Smooth muscle cell (in vitro differentiated cells): ENCODE measurements at regions not wholly inside any gene's neighbourhood (a gene's known extent, or its start where the extent isn't known, plus 50 kb on each side); places are given as distances from the start of the nearest gene placed in this dataset.

Experiments
- DNase-seq: peaks from one replicate; lab custom pipeline; 2025; ENCODE audit not compliant: unreplicated experiment; lab: John Stamatoyannopoulos, UW
- H2AFZ ChIP-seq: fragments of 200-600 bp; sonication (generic); 2 replicates; pipeline ENCODE4 v1.6.0; 2016; ENCODE audit warnings: antibody characterized with exemption, low read depth, mild to moderate bottlenecking
- H3F3A ChIP-seq: fragments of 200-600 bp; sonication (generic); 2 replicates; pipeline ENCODE4 v1.6.0; 2017; ENCODE audit warnings: antibody characterized with exemption, low read depth
- H3K27ac ChIP-seq: fragments of 200-600 bp; sonication (generic); 2 replicates; pipeline ENCODE4 v1.5.1; 2016; ENCODE audit warnings: low read depth, mild to moderate bottlenecking
- H3K27me3 ChIP-seq: fragments of 200-600 bp; sonication (generic); 2 replicates; pipeline ENCODE4 v1.6.1; 2016; ENCODE audit warnings: low read depth, mild to moderate bottlenecking
- H3K36me3 ChIP-seq: fragments of 200-600 bp; sonication (generic); 2 replicates; pipeline ENCODE4 v1.5.1; 2016; ENCODE audit warnings: low read depth
- H3K4me1 ChIP-seq: fragments of 200-600 bp; sonication (generic); 2 replicates; pipeline ENCODE4 v1.5.1; 2016; ENCODE audit warnings: low read depth
- H3K4me2 ChIP-seq: fragments of 200-600 bp; sonication (generic); 2 replicates; pipeline ENCODE4 v1.6.0; 2016; ENCODE audit warnings: mild to moderate bottlenecking
- H3K4me3 ChIP-seq: fragments of 200-600 bp; sonication (generic); 2 replicates; pipeline ENCODE4 v1.5.1; 2016; ENCODE audit warnings: mild to moderate bottlenecking
- H3K79me2 ChIP-seq: fragments of 200-600 bp; sonication (generic); 2 replicates; pipeline ENCODE4 v1.6.0; 2016; ENCODE audit warnings: low read depth, mild to moderate bottlenecking
- H3K9ac ChIP-seq: fragments of 200-600 bp; sonication (generic); 2 replicates; pipeline ENCODE4 v1.6.0; 2016; ENCODE audit warnings: low read depth
- H3K9me3 ChIP-seq: fragments of 200-600 bp; sonication (generic); replicated peaks from 2 replicates; pipeline ENCODE4 v1.5.1; 2016; ENCODE audit warnings: low read depth
- H4K20me1 ChIP-seq: fragments of 200-600 bp; sonication (generic); 2 replicates; pipeline ENCODE4 v1.6.0; 2016; ENCODE audit warnings: low read depth
- WGBS: methylation state at CpG from one replicate; pipeline ENCODE4 v1.1.7; 2016; ENCODE audit warnings: low lambda C conversion rate; 5-methylcytosine and 5-hydroxymethylcytosine counted together
- TF ChIP-seq, protein P1 (sequence below): fragments of 200-600 bp; sonication (generic); IDR thresholded peaks from 2 replicates; pipeline ENCODE4 v1.5.1; 2017; ENCODE audit warnings: borderline replicate concordance, mild to moderate bottlenecking, antibody characterized with exemption; ENCODE audit not compliant: insufficient read depth, poor library complexity, severe bottlenecking

DNA sequence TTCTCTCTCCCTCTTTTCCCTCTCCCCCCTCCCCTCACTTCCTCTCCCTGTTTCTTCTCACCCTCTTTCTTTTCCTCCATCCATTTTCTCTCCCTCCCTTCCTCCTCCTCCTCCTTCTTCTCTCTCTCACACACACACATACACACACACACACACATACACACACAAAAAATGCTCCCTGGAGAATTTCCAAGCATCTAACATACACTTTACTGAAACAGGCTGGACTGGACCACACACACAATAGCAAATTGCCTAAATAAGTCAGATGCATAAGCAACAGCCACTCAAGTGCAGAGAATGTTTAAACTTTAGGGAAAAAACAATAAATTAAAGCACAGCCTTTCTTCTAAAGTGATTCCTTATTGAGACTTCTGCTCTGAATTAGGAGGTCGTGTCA lies 267.7 kb downstream of the FGFR2 start:
- Histone ChIP-seq H3K9me3 (no peaks in the 10 kb centered on the region), H4K20me1 (no peaks in the 10 kb centered on the region), H3K9ac (no peak overlapping the region), H3K27me3 (no peaks in the 10 kb centered on the region), H3K36me3 (no peaks in the 10 kb centered on the region), H3K79me2 (no peaks in the 10 kb centered on the region), H2AFZ (no peak overlapping the region), H3K4me1 (no peaks in the 10 kb centered on the region), H3K4me3 (no peak overlapping the region), H3K4me2 (no peak overlapping the region), H3F3A (peaks cover 9% of the 10 kb centered on the region), H3K27ac (no peak overlapping the region)
- WGBS: 78% methylated on average over 1 of the region's 1 CpG
- TF ChIP-seq, protein P1, sequence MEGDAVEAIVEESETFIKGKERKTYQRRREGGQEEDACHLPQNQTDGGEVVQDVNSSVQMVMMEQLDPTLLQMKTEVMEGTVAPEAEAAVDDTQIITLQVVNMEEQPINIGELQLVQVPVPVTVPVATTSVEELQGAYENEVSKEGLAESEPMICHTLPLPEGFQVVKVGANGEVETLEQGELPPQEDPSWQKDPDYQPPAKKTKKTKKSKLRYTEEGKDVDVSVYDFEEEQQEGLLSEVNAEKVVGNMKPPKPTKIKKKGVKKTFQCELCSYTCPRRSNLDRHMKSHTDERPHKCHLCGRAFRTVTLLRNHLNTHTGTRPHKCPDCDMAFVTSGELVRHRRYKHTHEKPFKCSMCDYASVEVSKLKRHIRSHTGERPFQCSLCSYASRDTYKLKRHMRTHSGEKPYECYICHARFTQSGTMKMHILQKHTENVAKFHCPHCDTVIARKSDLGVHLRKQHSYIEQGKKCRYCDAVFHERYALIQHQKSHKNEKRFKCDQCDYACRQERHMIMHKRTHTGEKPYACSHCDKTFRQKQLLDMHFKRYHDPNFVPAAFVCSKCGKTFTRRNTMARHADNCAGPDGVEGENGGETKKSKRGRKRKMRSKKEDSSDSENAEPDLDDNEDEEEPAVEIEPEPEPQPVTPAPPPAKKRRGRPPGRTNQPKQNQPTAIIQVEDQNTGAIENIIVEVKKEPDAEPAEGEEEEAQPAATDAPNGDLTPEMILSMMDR: no peak
- DNase-seq: no peak

DNA sequence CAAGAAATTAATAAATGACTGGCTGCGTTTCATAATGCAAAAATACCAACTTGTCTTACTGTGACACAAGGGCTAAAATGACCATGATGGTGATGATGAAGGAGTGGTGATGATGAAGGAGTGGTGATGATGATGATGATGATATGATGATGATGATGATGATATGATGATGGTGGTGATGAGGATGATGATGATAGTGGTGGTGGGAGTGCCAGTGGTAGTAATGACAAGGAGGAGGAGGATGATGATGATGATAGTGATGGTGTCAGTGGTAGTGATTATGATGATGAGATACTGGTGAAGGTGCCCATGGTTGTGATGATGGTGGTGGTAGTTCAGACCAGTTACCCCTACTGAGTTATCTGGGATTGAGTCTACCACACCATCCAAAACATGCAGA lies 265.9 kb downstream of the FGFR2 start:
- no peaks in the 10 kb centered on the region for H3K36me3 ChIP-seq
- H3K27ac ChIP-seq: peak overlapping the region; percentile 90
- peaks cover 9% of the 10 kb centered on the region for H3F3A ChIP-seq
- no peaks in the 10 kb centered on the region for H3K79me2 ChIP-seq
- peaks cover 10% of the 10 kb centered on the region for H3K4me1 ChIP-seq
- no peak overlapping the region for H3K9ac ChIP-seq
- H2AFZ ChIP-seq: peak overlapping the region; percentile 48
- H3K4me3 ChIP-seq: no peak overlapping the region
- no peaks in the 10 kb centered on the region for H4K20me1 ChIP-seq
- no peaks in the 10 kb centered on the region for H3K27me3 ChIP-seq
- DNase-seq: no peak
- WGBS: 97% methylated on average over 1 of the region's 1 CpG
- peak overlapping the region; percentile 55 for H3K4me2 ChIP-seq
- TF ChIP-seq, protein P1: no peak
- no peaks in the 10 kb centered on the region for H3K9me3 ChIP-seq

DNA sequence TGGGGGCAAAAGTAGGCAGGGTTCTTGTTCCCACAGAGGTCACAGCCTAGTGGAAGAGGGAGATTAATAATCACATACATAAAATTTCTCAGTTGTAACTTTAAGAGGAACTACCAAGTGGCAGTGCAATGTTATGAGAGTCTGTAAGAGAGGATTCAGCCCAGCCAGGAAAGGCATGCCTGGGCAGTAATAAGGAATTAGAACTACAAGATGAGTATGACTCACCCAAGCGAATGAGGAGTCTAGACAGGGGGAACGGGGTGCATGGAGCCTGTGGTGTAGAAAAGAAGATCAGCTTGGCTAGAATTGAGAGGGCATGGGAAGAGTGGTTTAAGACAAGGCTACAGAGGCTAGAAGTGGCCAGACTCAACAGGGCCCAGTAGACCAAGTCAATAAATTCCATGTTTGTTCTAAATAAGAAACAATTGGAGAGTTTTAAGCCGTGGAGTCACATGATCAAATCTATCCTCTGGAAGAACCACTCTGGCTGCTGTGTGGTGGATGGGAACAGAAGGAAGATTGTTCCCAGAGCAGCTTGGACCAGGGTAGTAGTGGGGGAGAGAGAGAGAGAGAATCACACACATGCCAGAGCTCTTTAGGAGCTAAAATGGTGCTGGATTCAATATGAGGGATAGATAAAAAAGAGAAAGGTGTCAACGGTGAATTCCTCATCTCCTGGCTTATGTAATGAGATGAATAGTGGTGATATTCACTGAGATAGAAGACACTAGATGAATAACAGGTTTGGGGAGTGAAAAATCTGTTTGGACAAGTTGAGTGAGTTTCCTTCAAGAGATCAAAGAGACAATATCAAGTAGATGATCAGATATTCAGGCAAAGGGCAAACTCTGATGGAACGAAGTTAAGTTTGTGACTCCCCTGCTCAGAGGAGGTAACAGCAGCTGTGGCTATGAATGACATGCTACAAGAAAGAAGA lies 265.1 kb downstream of the FGFR2 start:
- Histone ChIP-seq H3K4me1 (peaks cover 13% of the 10 kb centered on the region), H3K9me3 (no peaks in the 10 kb centered on the region), H4K20me1 (no peaks in the 10 kb centered on the region), H3K36me3 (no peaks in the 10 kb centered on the region), H3K27ac (peak overlapping the region; percentile 90), H3K4me3 (no peak overlapping the region), H3K27me3 (no peaks in the 10 kb centered on the region), H3F3A (peaks cover 11% of the 10 kb centered on the region), H3K79me2 (no peaks in the 10 kb centered on the region), H2AFZ (peak overlapping the region; percentile 48), H3K9ac (peak overlapping the region; percentile 41), H3K4me2 (peak overlapping the region; percentile 55)
- TF ChIP-seq, protein P1: no peak
- DNase-seq: no peak
- 44% methylated on average over 5 of the region's 5 CpGs for WGBS
